HG03175 (cell line): ENCODE measurements at regions not wholly inside any gene's neighbourhood (a gene's known extent, or its start where the extent isn't known, plus 50 kb on each side); places are given as distances from the start of the nearest gene placed in this dataset.

Source experiments
- ATAC-seq: cut with Tn5 transposase; IDR thresholded peaks from one replicate; pipeline ENCODE4 v1.9.1; 2021; ENCODE audit warnings: mild to moderate bottlenecking, moderate library complexity; ENCODE audit not compliant: unreplicated experiment

- no peak for ATAC-seq
These were observed 64.1 kb upstream of the OTX2 start for GRCh38 chr14:56874375-56874774.

- no peak for ATAC-seq
These were observed 60.1 kb upstream of the OTX2 start for GRCh38 chr14:56870336-56870735.

- ATAC-seq: no peak
These were observed 58.4 kb upstream of the OTX2 start for GRCh38 chr14:56868660-56869059.

DNA sequence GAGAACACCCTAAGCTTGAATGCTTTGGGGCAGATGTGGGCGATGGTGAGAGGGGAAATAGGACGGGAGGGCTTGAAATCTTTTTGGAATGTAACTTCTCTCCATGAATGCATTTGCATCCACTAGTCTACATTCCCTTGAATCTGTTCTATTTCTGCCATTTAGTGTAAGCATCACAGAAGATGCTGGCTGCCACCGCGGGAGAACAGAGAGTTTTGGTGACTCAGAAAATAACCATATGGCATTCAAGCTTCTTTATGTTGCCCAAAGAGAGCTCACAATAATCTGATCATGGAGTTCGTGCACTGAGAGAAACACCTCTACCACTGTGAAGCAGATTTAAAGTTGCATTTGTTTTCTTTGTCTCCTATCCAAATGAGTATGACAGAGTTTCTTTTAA is 52.6 kb upstream of the OTX2 start:
- ATAC-seq: no peak

GRCh38 chr14:56860441-56860840 is 50.2 kb upstream of the OTX2 start:
- no peak for ATAC-seq
